Bone marrow (tissue), 2 donors: ENCODE measurements at regions not wholly inside any gene's neighbourhood (a gene's known extent, or its start where the extent isn't known, plus 50 kb on each side); places are given as distances from the start of the nearest gene placed in this dataset.

Experiments
- DNase-seq, 2 donors: peaks; one replicate each; lab custom pipeline; 2025; lab: John Stamatoyannopoulos, UW

GRCh38 chr12:104858611-104859543 is 99.2 kb downstream of the SLC41A2 start:
- DNase-seq: no peak

GRCh38 chr12:104856531-104856930 is 101.6 kb downstream of the SLC41A2 start:
- no peak for DNase-seq

- DNase-seq: no peak
Observed at GRCh38 chr12:104855599-104855998, 102.5 kb downstream of the SLC41A2 start.

GRCh38 chr12:104852896-104853295 is 105.2 kb downstream of the SLC41A2 start:
- DNase-seq: no peak

- no peak for DNase-seq
Observed at GRCh38 chr12:104852102-104852501, 106.0 kb downstream of the SLC41A2 start.

- no peak for DNase-seq
Observed at GRCh38 chr12:104850781-104851180, 107.3 kb downstream of the SLC41A2 start.

GRCh38 chr12:104846056-104846767 is 111.9 kb downstream of the SLC41A2 start:
- no peak for DNase-seq

- no peak for DNase-seq
Observed at GRCh38 chr12:104844123-104844522, 114.0 kb downstream of the SLC41A2 start.

GRCh38 chr12:104840262-104840661 is 117.8 kb downstream of the SLC41A2 start:
- DNase-seq: no peak

GRCh38 chr12:104835317-104835716 is 122.8 kb downstream of the SLC41A2 start:
- no peak for DNase-seq

GRCh38 chr12:104834607-104835006 is 123.5 kb downstream of the SLC41A2 start:
- DNase-seq: no peak

- DNase-seq: no peak
Observed at GRCh38 chr12:104833756-104834155, 124.3 kb downstream of the SLC41A2 start.

GRCh38 chr12:104828015-104828414 is 130.1 kb downstream of the SLC41A2 start:
- DNase-seq: no peak

GRCh38 chr12:104827587-104827986 is 130.5 kb downstream of the SLC41A2 start:
- DNase-seq: no peak

- no peak for DNase-seq
Observed at GRCh38 chr12:104825408-104825807, 132.7 kb downstream of the SLC41A2 start.

- no peak for DNase-seq
Observed at GRCh38 chr12:104823985-104824461, 134.1 kb downstream of the SLC41A2 start.

GRCh38 chr12:104822941-104823340 is 135.1 kb downstream of the SLC41A2 start:
- DNase-seq: no peak

GRCh38 chr12:104816845-104817503 is 141.1 kb downstream of the SLC41A2 start:
- no peak for DNase-seq

- no peak for DNase-seq
Observed at GRCh38 chr12:104815935-104816334, 142.2 kb downstream of the SLC41A2 start.

- DNase-seq: no peak
Observed at GRCh38 chr12:104814944-104815343, 143.1 kb downstream of the SLC41A2 start.
